GM12878 (cell line): ENCODE measurements at regions not wholly inside any gene's neighbourhood (a gene's known extent, or its start where the extent isn't known, plus 50 kb on each side); places are given as distances from the start of the nearest gene placed in this dataset.

Source experiments
- ATAC-seq: fragments of 200-7000 bp; cut with Tn5 transposase; 3 replicates; pipeline ENCODE4 v1.9.1; 2020; ENCODE audit warnings: mild to moderate bottlenecking, moderate library complexity
- BruUV-seq: library from RNA; stranded (reverse); fragments of 400-500 nt; replicated peaks from 2 replicates; lab custom pipeline; 2021; lab: Mats Ljungman, UMichigan
- CTCF ChIA-PET: fragments of 300-600 bp; sonication (Branson Sonifier 250); formaldehyde crosslinking; extraction: SDS; loops from one replicate; lab custom pipeline; 2021; ENCODE audit warnings: inconsistent platforms; lab: Yijun Ruan, JAX
- POLR2A ChIA-PET: fragments of 350-600 bp; formaldehyde crosslinking; extraction: SDS; loops from one replicate; lab custom pipeline; 2021; ENCODE audit warnings: inconsistent platforms; lab: Charles Lee
- RAD21 ChIA-PET: fragments of 300-600 bp; sonication (Branson Sonifier 250); formaldehyde crosslinking; loops from one replicate; lab custom pipeline; 2023; ENCODE audit warnings: antibody characterized with exemption; ENCODE audit not compliant: unreplicated experiment; lab: Charles Lee
- SMC1A ChIA-PET: fragments of 300-600 bp; sonication (Branson Sonifier 250); formaldehyde crosslinking; loops from one replicate; lab custom pipeline; 2023; ENCODE audit not compliant: unreplicated experiment, uncharacterized antibody; lab: Charles Lee
- DNase-seq: peaks from one replicate; pipeline ENCODE4 v3.0.0-alpha.2; 2011; ENCODE audit warnings: low read depth, low spot score
- FAIRE-seq: peaks from 3 replicates; lab custom pipeline; 2011; peaks lifted over from hg19 to GRCh38; lab: Jason Lieb, UNC
- H2AFZ ChIP-seq: 2 replicates; pipeline ENCODE4 v1.6.0; 2011; ENCODE audit warnings: low read depth, low read length, control low read depth; ENCODE audit not compliant: control insufficient read depth
- H3K27ac ChIP-seq: 2 replicates; pipeline ENCODE4 v1.5.1; 2011; ENCODE audit warnings: control low read depth; ENCODE audit not compliant: control insufficient read depth, insufficient read depth
- H3K27me3 ChIP-seq, 2 experiments: replicated peaks in 1 of 2; 2 replicates each; pipeline versions ENCODE4 v1.6.0 to v1.6.1; 2011; ENCODE audit warnings: low read length in 1 of 2; ENCODE audit not compliant: control insufficient read depth in 2 of 2, insufficient read depth in 2 of 2
- H3K36me3 ChIP-seq, 2 experiments: 2 replicates each; pipeline ENCODE4 v1.5.1; 2011; ENCODE audit warnings: low read length in 1 of 2; ENCODE audit not compliant: control insufficient read depth in 2 of 2, insufficient read depth in 2 of 2
- H3K4me1 ChIP-seq: 2 replicates; pipeline ENCODE4 v1.6.1; 2011; ENCODE audit warnings: mild to moderate bottlenecking, low read length, moderate library complexity, mixed read lengths; ENCODE audit not compliant: control insufficient read depth, insufficient read depth
- H3K4me2 ChIP-seq: 2 replicates; pipeline ENCODE4 v1.6.0; 2011; ENCODE audit warnings: control low read depth; ENCODE audit not compliant: control insufficient read depth, insufficient read depth
- H3K4me3 ChIP-seq: fragments of 200-600 bp; sonication (generic); 2 replicates; pipeline ENCODE4 v1.5.1; 2016
- H3K79me2 ChIP-seq: 2 replicates; pipeline ENCODE4 v1.6.0; 2011; ENCODE audit warnings: low read length; ENCODE audit not compliant: control insufficient read depth, insufficient read depth
- H3K9ac ChIP-seq: 2 replicates; pipeline ENCODE4 v1.8.0; 2011; ENCODE audit warnings: low read length, control low read depth, mixed read lengths; ENCODE audit not compliant: control insufficient read depth, insufficient read depth
- H3K9me3 ChIP-seq: replicated peaks from 3 replicates; pipeline ENCODE4 v1.5.1; 2011; ENCODE audit warnings: mild to moderate bottlenecking, low read length; ENCODE audit not compliant: control insufficient read depth, insufficient read depth
- H4K20me1 ChIP-seq: 2 replicates; pipeline ENCODE4 v1.6.0; 2011; ENCODE audit not compliant: control insufficient read depth, insufficient read depth
- ASH2L ChIP-seq: fragments of 300-600, 200-600 bp; sonication (generic); IDR thresholded peaks from 2 replicates; pipeline ENCODE4 v1.6.1; 2017; ENCODE audit warnings: low read depth, mild to moderate bottlenecking, borderline replicate concordance
- ATF3 ChIP-seq: IDR thresholded peaks from 2 replicates; pipeline ENCODE4 v1.6.1; 2011; ENCODE audit warnings: low read depth, mild to moderate bottlenecking, low read length, moderate library complexity, borderline replicate concordance; ENCODE audit errors: extremely low read depth
- BCLAF1 ChIP-seq: fragments of 450-650 bp; IDR thresholded peaks from 2 replicates; pipeline ENCODE4 v1.6.1; 2017; ENCODE audit warnings: antibody characterized with exemption, mild to moderate bottlenecking, moderate library complexity
- BHLHE40 ChIP-seq, 2 experiments: fragments of 450-650 bp in 1 of 2; IDR thresholded peaks; 2 replicates each; pipeline ENCODE4 v1.6.1; 2011 to 2017; ENCODE audit warnings: low read depth in 2 of 2, borderline replicate concordance in 1 of 2, improper control_type of control experiment in 1 of 2, low read length in 1 of 2, mild to moderate bottlenecking in 1 of 2
- DPF2 ChIP-seq: fragments of 450-650 bp; IDR thresholded peaks from 2 replicates; pipeline ENCODE4 v1.6.1; 2017; ENCODE audit warnings: mild to moderate bottlenecking
- EED ChIP-seq: sonication (generic); IDR thresholded peaks from 2 replicates; pipeline ENCODE4 v1.6.1; 2016; ENCODE audit warnings: antibody characterized with exemption, low read depth
- HDGF ChIP-seq: fragments of 450-650 bp; IDR thresholded peaks from 2 replicates; pipeline ENCODE4 v1.6.1; 2016; ENCODE audit warnings: antibody characterized with exemption
- IKZF2 ChIP-seq, 2 experiments: fragments of 450-650 bp; IDR thresholded peaks; 2 replicates each; pipeline ENCODE4 v1.6.1; 2017; ENCODE audit warnings: mild to moderate bottlenecking in 2 of 2, moderate library complexity in 2 of 2
- RUNX3 ChIP-seq: IDR thresholded peaks from 2 replicates; pipeline ENCODE4 v1.6.1; 2012; ENCODE audit warnings: low read length, inconsistent platforms
- SMC3 ChIP-seq: IDR thresholded peaks from 2 replicates; pipeline ENCODE4 v1.6.1; 2011; ENCODE audit warnings: low read length, improper control_type of control experiment, borderline replicate concordance
- SPI1 ChIP-seq: IDR thresholded peaks from 2 replicates; pipeline ENCODE4 v1.6.1; 2011; ENCODE audit warnings: low read depth, mild to moderate bottlenecking, low read length, moderate library complexity, borderline replicate concordance; ENCODE audit not compliant: insufficient read depth
- STAT1 ChIP-seq: fragments of 450-650 bp; conservative IDR thresholded peaks from 2 replicates; pipeline ENCODE4 v1.6.1; 2014; ENCODE audit warnings: antibody characterized with exemption, mild to moderate bottlenecking
- TARDBP ChIP-seq: IDR thresholded peaks from 2 replicates; pipeline ENCODE4 v1.6.1; 2016; ENCODE audit warnings: borderline replicate concordance
- WRNIP1 ChIP-seq: IDR thresholded peaks from 2 replicates; pipeline ENCODE4 v1.6.1; 2011; ENCODE audit warnings: low read depth, low read length, improper control_type of control experiment, borderline replicate concordance
- WGBS: methylation state at CpG from one replicate; pipeline ENCODE4 v1.1.6; 2016; ENCODE audit warnings: low lambda C conversion rate; ENCODE audit not compliant: insufficient replicate concordance, insufficient coverage; ENCODE audit errors: missing lambda C conversion rate; 5-methylcytosine and 5-hydroxymethylcytosine counted together
- in situ Hi-C: fragments of 300-500 bp; cut with MboI; formaldehyde crosslinking; loops from 9 replicates; pipeline ENCODE4 v1.14.3; 2018; ENCODE audit warnings: mixed read lengths
- intact Hi-C: fragments of 100-400 bp; cut with micrococcal nuclease; formaldehyde crosslinking; loops from one replicate; pipeline ENCODE4 v1.14.2; 2022; ENCODE audit not compliant: unreplicated experiment
- TF ChIP-seq, protein P1 (sequence below): IDR thresholded peaks from 2 replicates; pipeline ENCODE4 v1.6.1; 2011; ENCODE audit warnings: borderline replicate concordance, low read depth, mild to moderate bottlenecking, moderate library complexity, low read length; ENCODE audit not compliant: insufficient read depth, poor library complexity, severe bottlenecking
- TF ChIP-seq, protein P2 (sequence below): fragments of 450-650 bp; formaldehyde crosslinking; IDR thresholded peaks from 2 replicates; pipeline ENCODE4 v1.5.0; 2022; ENCODE audit warnings: mild to moderate bottlenecking, missing genetic modification characterization

DNA sequence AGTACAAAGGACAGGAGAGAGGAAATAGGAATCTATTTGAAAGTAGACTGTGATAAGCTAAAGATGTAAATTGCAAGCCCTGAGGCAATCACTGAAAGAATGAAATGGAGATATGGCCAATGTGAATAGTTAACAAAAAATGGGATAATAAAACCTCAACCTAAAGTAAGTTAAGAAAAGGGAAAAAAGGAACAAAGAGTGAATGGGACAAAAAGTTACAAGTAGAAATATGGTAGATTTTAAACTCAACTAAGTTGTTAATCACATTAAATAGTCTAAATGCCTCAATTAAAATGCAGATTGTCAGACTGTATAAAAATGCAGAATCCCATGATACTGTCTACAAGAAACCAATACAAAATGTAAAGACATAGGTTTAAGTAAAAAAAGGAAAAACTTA is 165.2 kb upstream of the RBMS1 start (continued):
- TF ChIP-seq BCLAF1 (no peak), EED (no peak), HDGF (no peak), ATF3 (no peak), WRNIP1 (no peak), ASH2L (no peak)
- TF ChIP-seq, all 136 proteins: peak for 0

DNA sequence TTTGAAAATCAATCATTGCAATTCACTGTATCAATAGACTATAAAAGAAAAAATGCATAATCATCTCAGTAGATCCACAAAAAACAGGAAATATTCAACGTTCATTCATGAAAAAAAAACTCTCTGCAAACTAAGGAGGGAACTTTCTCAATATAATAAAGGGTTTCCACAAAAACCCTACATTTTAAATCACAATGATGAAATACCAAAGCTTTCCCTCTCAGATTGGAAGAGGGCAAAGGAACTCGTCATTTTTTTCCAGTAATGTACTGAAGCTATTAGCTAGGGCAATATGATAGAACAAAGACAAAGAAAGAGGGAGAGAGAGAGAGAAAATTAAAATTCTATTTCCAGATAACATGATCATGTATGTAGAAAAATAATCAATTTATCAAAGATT is 167.1 kb upstream of the RBMS1 start:
- no peak overlapping the region for H3K9ac ChIP-seq
- BruUV-seq = no TSS peak
- H4K20me1 ChIP-seq = no peaks in the 10 kb centered on the region
- no peak for FAIRE-seq
- H3K4me1 ChIP-seq = no peaks in the 10 kb centered on the region
- TF ChIP-seq, protein P1, sequence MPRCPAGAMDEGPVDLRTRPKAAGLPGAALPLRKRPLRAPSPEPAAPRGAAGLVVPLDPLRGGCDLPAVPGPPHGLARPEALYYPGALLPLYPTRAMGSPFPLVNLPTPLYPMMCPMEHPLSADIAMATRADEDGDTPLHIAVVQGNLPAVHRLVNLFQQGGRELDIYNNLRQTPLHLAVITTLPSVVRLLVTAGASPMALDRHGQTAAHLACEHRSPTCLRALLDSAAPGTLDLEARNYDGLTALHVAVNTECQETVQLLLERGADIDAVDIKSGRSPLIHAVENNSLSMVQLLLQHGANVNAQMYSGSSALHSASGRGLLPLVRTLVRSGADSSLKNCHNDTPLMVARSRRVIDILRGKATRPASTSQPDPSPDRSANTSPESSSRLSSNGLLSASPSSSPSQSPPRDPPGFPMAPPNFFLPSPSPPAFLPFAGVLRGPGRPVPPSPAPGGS = no peak
- TF ChIP-seq RUNX3 = no peak
- TF ChIP-seq TARDBP = no peak
- TF ChIP-seq, protein P2, sequence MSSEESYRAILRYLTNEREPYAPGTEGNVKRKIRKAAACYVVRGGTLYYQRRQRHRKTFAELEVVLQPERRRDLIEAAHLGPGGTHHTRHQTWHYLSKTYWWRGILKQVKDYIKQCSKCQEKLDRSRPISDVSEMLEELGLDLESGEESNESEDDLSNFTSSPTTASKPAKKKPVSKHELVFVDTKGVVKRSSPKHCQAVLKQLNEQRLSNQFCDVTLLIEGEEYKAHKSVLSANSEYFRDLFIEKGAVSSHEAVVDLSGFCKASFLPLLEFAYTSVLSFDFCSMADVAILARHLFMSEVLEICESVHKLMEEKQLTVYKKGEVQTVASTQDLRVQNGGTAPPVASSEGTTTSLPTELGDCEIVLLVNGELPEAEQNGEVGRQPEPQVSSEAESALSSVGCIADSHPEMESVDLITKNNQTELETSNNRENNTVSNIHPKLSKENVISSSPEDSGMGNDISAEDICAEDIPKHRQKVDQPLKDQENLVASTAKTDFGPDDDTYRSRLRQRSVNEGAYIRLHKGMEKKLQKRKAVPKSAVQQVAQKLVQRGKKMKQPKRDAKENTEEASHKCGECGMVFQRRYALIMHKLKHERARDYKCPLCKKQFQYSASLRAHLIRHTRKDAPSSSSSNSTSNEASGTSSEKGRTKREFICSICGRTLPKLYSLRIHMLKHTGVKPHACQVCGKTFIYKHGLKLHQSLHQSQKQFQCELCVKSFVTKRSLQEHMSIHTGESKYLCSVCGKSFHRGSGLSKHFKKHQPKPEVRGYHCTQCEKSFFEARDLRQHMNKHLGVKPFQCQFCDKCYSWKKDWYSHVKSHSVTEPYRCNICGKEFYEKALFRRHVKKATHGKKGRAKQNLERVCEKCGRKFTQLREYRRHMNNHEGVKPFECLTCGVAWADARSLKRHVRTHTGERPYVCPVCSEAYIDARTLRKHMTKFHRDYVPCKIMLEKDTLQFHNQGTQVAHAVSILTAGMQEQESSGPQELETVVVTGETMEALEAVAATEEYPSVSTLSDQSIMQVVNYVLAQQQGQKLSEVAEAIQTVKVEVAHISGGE = no peak
- no peak for TF ChIP-seq SPI1
- TF ChIP-seq STAT1 = no peak
- TF ChIP-seq SMC3 = no peak
- TF ChIP-seq DPF2 = no peak
- TF ChIP-seq BHLHE40 (IDR thresholded peaks at IDR 0.05; ENCODE audit: borderline replicate concordance in 1 of 2, low read depth in 2 of 2, low read length in 1 of 2) = no peak
- TF ChIP-seq IKZF2 (IDR thresholded peaks at IDR 0.05) = no peak
- TF ChIP-seq, all 136 proteins: peak for 0
- intact Hi-C loops = no loop called here
- H3K4me3 ChIP-seq = no peak overlapping the region
- no peak overlapping the region for H3K27ac ChIP-seq
- H3K36me3 ChIP-seq = no peaks in the 10 kb centered on the region
- 0% methylated on average over 2 of the region's 2 CpGs for WGBS
- H2AFZ ChIP-seq = no peak overlapping the region
- no peak for ATAC-seq
- no peaks in the 10 kb centered on the region for H3K79me2 ChIP-seq
- H3K9me3 ChIP-seq = no peaks in the 10 kb centered on the region
- ChIA-PET CTCF (no interaction called here), SMC1A (interaction anchor here (0.9 kb wide), 1 partner anchor 10 kb away, joined by 3 read pairs; no protein-coding TSS in a partner anchor), RAD21 (no interaction called here), POLR2A (no interaction called here)
- in situ Hi-C loops = no loop called here
- H3K4me2 ChIP-seq = no peak overlapping the region
- DNase-seq = no peak
- H3K27me3 ChIP-seq = peaks cover 0 to 3% of the 10 kb centered on the region in 2 experiments; a peak in 2 of 4 replicates
